ENCODE measurements at regions not wholly inside any gene's neighbourhood (a gene's known extent, or its start where the extent isn't known, plus 50 kb on each side); places are given as distances from the start of the nearest gene placed in this dataset.

DNA sequence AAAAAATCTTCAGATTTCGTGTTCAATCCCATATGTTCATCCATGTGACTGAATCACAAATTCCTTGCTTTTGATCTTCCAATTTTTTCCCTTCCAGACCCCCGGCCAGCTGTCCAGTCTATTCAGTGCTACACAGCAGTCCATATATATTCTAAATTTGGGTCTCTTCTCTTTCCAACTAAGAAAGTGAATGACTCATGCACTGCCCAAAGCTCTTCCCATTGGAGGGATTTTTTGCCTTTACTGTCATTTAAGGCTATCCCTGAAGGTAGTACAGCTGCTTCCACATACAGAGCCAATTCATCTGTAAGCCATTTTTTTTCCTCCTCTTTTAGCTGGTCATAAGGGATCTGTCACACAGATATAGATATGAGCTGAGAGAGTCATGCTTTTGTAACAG, 478.3 kb downstream of the DMRT2 start:
- TF ChIP-seq POLR2A (IDR thresholded peaks at IDR 0.05; ENCODE audit: low read depth, low read length) (no peak), MYC (IDR thresholded peaks at IDR 0.05; ENCODE audit: low read depth, low read length) (no peak), EZH2 (IDR thresholded peaks at IDR 0.05; ENCODE audit: borderline replicate concordance, low read depth, low read length, severe bottlenecking) (no peak), POLR2AphosphoS5 (IDR thresholded peaks at IDR 0.05; ENCODE audit: insufficient read depth, low read depth, low read length) (no peak)
- TF ChIP-seq, protein P1, sequence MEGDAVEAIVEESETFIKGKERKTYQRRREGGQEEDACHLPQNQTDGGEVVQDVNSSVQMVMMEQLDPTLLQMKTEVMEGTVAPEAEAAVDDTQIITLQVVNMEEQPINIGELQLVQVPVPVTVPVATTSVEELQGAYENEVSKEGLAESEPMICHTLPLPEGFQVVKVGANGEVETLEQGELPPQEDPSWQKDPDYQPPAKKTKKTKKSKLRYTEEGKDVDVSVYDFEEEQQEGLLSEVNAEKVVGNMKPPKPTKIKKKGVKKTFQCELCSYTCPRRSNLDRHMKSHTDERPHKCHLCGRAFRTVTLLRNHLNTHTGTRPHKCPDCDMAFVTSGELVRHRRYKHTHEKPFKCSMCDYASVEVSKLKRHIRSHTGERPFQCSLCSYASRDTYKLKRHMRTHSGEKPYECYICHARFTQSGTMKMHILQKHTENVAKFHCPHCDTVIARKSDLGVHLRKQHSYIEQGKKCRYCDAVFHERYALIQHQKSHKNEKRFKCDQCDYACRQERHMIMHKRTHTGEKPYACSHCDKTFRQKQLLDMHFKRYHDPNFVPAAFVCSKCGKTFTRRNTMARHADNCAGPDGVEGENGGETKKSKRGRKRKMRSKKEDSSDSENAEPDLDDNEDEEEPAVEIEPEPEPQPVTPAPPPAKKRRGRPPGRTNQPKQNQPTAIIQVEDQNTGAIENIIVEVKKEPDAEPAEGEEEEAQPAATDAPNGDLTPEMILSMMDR (IDR thresholded peaks at IDR 0.05; ENCODE audit: extremely low read depth in 1 of 2, insufficient read depth in 1 of 2, low read depth in 1 of 2, low read length in 2 of 2) = no peak
- TF ChIP-seq, protein P2, sequence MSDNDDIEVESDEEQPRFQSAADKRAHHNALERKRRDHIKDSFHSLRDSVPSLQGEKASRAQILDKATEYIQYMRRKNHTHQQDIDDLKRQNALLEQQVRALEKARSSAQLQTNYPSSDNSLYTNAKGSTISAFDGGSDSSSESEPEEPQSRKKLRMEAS (IDR thresholded peaks at IDR 0.05; ENCODE audit: insufficient read depth, insufficient read length) = no peak

Data from endothelial cell of umbilical vein (primary cell).